HL-60 (cell line): ENCODE measurements at regions not wholly inside any gene's neighbourhood (a gene's known extent, or its start where the extent isn't known, plus 50 kb on each side); places are given as distances from the start of the nearest gene placed in this dataset.

Source experiments
- DNase-seq, 2 experiments: peaks; one replicate each; pipeline ENCODE4 v3.0.0-alpha.2; 2010 to 2020; ENCODE audit warnings: low read depth in 1 of 2, low spot score in 1 of 2
- H3K27ac ChIP-seq: fragments of 250-450 bp; sonication (Bioruptor Pico); replicated peaks from 2 replicates; pipeline ENCODE4 v1.5.1; 2020; ENCODE audit warnings: mild to moderate bottlenecking, moderate library complexity
- H3K27me3 ChIP-seq: fragments of 250-450 bp; sonication (Bioruptor Pico); 2 replicates; pipeline ENCODE4 v1.5.1; 2021; ENCODE audit warnings: mild to moderate bottlenecking, moderate library complexity; ENCODE audit not compliant: insufficient read depth, poor library complexity, severe bottlenecking
- H3K4me3 ChIP-seq: replicated peaks from 2 replicates; pipeline ENCODE4 v1.5.1; 2011; ENCODE audit warnings: mild to moderate bottlenecking, control low read depth, low read length; ENCODE audit not compliant: insufficient read depth
- CTCF ChIP-seq: IDR thresholded peaks from one replicate; pipeline ENCODE4 v1.5.1; 2011; ENCODE audit warnings: low read length, control low read depth, inconsistent platforms; ENCODE audit not compliant: insufficient read depth
- GABPA ChIP-seq: IDR thresholded peaks from 2 replicates; pipeline ENCODE4 v1.6.1; 2012; ENCODE audit warnings: low read depth
- POLR2AphosphoS5 ChIP-seq: IDR thresholded peaks from 2 replicates; pipeline ENCODE4 v1.6.1; 2012; ENCODE audit warnings: low read depth
- REST ChIP-seq: IDR thresholded peaks from 2 replicates; pipeline ENCODE4 v1.6.1; 2012; ENCODE audit warnings: low read depth; ENCODE audit not compliant: insufficient replicate concordance
- SPI1 ChIP-seq: IDR thresholded peaks from 2 replicates; pipeline ENCODE4 v1.6.1; 2012; ENCODE audit warnings: low read depth, mild to moderate bottlenecking, borderline replicate concordance

GRCh38 chr5:118450554-118451332, 537.6 kb downstream of the DTWD2 start:
- Histone ChIP-seq H3K4me3 (no peak overlapping the region), H3K27me3 (no peaks in the 10 kb centered on the region), H3K27ac (no peak overlapping the region)
- TF ChIP-seq GABPA (no peak), SPI1 (no peak), CTCF (no peak), REST (no peak), POLR2AphosphoS5 (no peak)
- no peak for DNase-seq

- DNase-seq: no peak
- no peak overlapping the region for H3K27ac ChIP-seq
- no peak overlapping the region for H3K4me3 ChIP-seq
- TF ChIP-seq POLR2AphosphoS5: no peak
- no peak for TF ChIP-seq GABPA
- TF ChIP-seq SPI1: no peak
- TF ChIP-seq CTCF: no peak
- no peak for TF ChIP-seq REST
- no peaks in the 10 kb centered on the region for H3K27me3 ChIP-seq
Observed at GRCh38 chr5:118447350-118447749, 541.0 kb downstream of the DTWD2 start.

- no peak for TF ChIP-seq REST
- no peak for TF ChIP-seq CTCF
- TF ChIP-seq SPI1: no peak
- no peak for TF ChIP-seq POLR2AphosphoS5
- no peak for TF ChIP-seq GABPA
- Histone ChIP-seq H3K27ac (no peak overlapping the region), H3K27me3 (no peaks in the 10 kb centered on the region), H3K4me3 (no peak overlapping the region)
- no peak for DNase-seq
Observed at GRCh38 chr5:118441956-118442355, 546.4 kb downstream of the DTWD2 start.
